Sigmoid colon (tissue), 4 donors: ENCODE measurements at regions not wholly inside any gene's neighbourhood (a gene's known extent, or its start where the extent isn't known, plus 50 kb on each side); places are given as distances from the start of the nearest gene placed in this dataset.

Experiments
- EP300 ChIP-seq, 4 donors: sonication (generic); formaldehyde crosslinking; IDR thresholded peaks; one replicate each; pipeline ENCODE4 v1.6.1; 2017; ENCODE audit warnings: antibody characterized with exemption in 4 of 4
- POLR2A ChIP-seq, 2 donors: fragments of 450-650 bp; IDR thresholded peaks; one replicate each; pipeline ENCODE4 v1.6.1; 2016; ENCODE audit warnings: antibody characterized with exemption in 2 of 2, mild to moderate bottlenecking in 2 of 2, moderate library complexity in 2 of 2
- POLR2AphosphoS5 ChIP-seq, 4 donors: sonication (generic); formaldehyde crosslinking; IDR thresholded peaks; one replicate each; pipeline ENCODE4 v1.6.1; 2017; ENCODE audit warnings: antibody characterized with exemption in 4 of 4
- TF ChIP-seq, protein P1 (sequence below), 4 experiments: fragments of 450-650 bp in 3 of 4; fragments of 200-600 bp in 1 of 4; IDR thresholded peaks; one replicate each; pipeline ENCODE4 v1.5.1; 2016 to 2019; ENCODE audit warnings: antibody characterized with exemption in 4 of 4, mild to moderate bottlenecking in 3 of 4, moderate library complexity in 2 of 4

DNA sequence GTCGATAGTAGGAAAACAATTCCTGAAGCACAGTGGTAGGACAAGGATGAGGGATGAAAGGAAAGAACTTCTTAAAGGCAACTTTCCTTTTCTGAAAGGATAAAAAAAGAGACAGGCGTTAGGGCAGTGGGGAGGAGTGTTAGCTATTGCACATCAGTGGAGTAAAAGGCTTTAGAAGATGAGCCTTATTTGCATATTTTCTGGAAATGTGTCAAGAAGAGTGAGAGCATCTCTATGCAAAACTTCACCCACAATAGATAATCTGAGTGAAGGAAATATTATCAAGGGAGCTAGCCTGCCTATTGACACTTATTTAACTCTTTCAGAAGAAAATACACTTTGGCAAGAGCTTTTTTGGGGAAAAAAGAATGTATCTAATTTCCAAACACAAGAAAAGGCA is 151.6 kb downstream of the MACIR start:
- no peak for TF ChIP-seq POLR2A (IDR thresholded peaks at IDR 0.05)
- TF ChIP-seq, protein P1, sequence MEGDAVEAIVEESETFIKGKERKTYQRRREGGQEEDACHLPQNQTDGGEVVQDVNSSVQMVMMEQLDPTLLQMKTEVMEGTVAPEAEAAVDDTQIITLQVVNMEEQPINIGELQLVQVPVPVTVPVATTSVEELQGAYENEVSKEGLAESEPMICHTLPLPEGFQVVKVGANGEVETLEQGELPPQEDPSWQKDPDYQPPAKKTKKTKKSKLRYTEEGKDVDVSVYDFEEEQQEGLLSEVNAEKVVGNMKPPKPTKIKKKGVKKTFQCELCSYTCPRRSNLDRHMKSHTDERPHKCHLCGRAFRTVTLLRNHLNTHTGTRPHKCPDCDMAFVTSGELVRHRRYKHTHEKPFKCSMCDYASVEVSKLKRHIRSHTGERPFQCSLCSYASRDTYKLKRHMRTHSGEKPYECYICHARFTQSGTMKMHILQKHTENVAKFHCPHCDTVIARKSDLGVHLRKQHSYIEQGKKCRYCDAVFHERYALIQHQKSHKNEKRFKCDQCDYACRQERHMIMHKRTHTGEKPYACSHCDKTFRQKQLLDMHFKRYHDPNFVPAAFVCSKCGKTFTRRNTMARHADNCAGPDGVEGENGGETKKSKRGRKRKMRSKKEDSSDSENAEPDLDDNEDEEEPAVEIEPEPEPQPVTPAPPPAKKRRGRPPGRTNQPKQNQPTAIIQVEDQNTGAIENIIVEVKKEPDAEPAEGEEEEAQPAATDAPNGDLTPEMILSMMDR (IDR thresholded peaks at IDR 0.05), result no peak
- TF ChIP-seq EP300 (IDR thresholded peaks at IDR 0.05), result no peak
- no peak for TF ChIP-seq POLR2AphosphoS5 (IDR thresholded peaks at IDR 0.05)
